ENCODE measurements at regions not wholly inside any gene's neighbourhood (a gene's known extent, or its start where the extent isn't known, plus 50 kb on each side); places are given as distances from the start of the nearest gene placed in this dataset.

GRCh38 chr3:36060950-36061349 is 319.4 kb upstream of the STAC start (continued):
- TF ChIP-seq SMC3 (IDR thresholded peaks at IDR 0.05; ENCODE audit: low read depth, low read length) = no peak
- no peak for TF ChIP-seq MAX (IDR thresholded peaks at IDR 0.05; ENCODE audit: low read depth)
- TF ChIP-seq REST (IDR thresholded peaks at IDR 0.05; ENCODE audit: low read depth, low read length) = no peak
- TF ChIP-seq NFIC (IDR thresholded peaks at IDR 0.05; ENCODE audit: borderline replicate concordance) = peak; percentile 36; the same call in 1 of the 2 replicates

DNA sequence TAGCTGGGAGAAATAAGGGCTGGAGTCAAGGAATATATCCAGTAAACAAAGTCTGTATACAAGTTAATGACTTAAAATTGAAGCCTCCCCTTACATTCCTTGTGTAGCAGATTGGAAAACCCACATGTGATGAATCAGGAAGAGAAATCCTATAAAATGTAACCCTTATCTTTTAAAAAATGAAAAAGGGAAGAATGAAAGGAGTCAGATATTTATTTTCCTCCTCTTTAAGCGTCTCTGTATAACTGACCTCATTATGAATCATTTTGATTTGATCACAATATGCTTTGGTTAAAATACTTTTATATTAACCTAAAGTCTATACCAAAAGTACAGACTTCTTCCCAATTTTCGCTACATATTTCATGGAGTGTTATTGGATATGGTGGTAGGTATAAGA is 316.3 kb upstream of the STAC start:
- H3K4me2 ChIP-seq = no peak overlapping the region
- H3K9me2 ChIP-seq = no peaks in the 10 kb centered on the region
- no peaks in the 10 kb centered on the region for H3K79me2 ChIP-seq (ENCODE audit: insufficient read depth)
- no peak overlapping the region for H3K27ac ChIP-seq (ENCODE audit: low read depth in 2 of 2, low read length in 1 of 2)
- H3K27me3 ChIP-seq (ENCODE audit: insufficient read depth) = no peaks in the 10 kb centered on the region
- 48% methylated on average over 2 of the region's 2 CpGs for WGBS (ENCODE audit: low lambda C conversion rate)
- no peaks in the 10 kb centered on the region for H3K9me3 ChIP-seq
- DNase-seq = no peak
- POLR2A ChIA-PET = no interaction called here
- H3F3A ChIP-seq (replicated peaks; ENCODE audit: insufficient read depth) = peaks cover 4% of the 10 kb centered on the region
- no peaks in the 10 kb centered on the region for H3K36me3 ChIP-seq (replicated peaks in 1 of 2; ENCODE audit: control insufficient read depth in 1 of 2, insufficient read depth in 2 of 2, low read length in 1 of 2)
- no peak overlapping the region for H3K9ac ChIP-seq
- peak overlapping the region; percentile 25; the same call in 1 of the 2 replicates for H2AFZ ChIP-seq (ENCODE audit: low read depth)
- CTCF ChIA-PET = interaction anchor here (0.6 kb wide), 1 partner anchor 150 kb away, joined by 3 read pairs; no protein-coding TSS in a partner anchor
- peaks cover 0 to 9% of the 10 kb centered on the region in 2 experiments; a peak in 2 of 4 replicates for H3K4me1 ChIP-seq (ENCODE audit: control insufficient read depth in 1 of 2, insufficient read depth in 2 of 2, low read depth in 1 of 2, low read length in 1 of 2)
- H4K20me1 ChIP-seq (ENCODE audit: insufficient read depth) = no peaks in the 10 kb centered on the region
- H3K4me3 ChIP-seq (ENCODE audit: low read depth in 2 of 2, low read length in 1 of 2) = no peak overlapping the region
- TF ChIP-seq FOXM1 (IDR thresholded peaks at IDR 0.05; ENCODE audit: low read depth) = no peak
- no peak for TF ChIP-seq PBX3 (IDR thresholded peaks at IDR 0.05)

GRCh38 chr3:36065321-36065720 is 315.0 kb upstream of the STAC start:
- TF ChIP-seq TCF12 (IDR thresholded peaks at IDR 0.05) (no peak), NFIC (IDR thresholded peaks at IDR 0.05; ENCODE audit: borderline replicate concordance) (no peak), USF2 (IDR thresholded peaks at IDR 0.05; ENCODE audit: borderline replicate concordance, low read depth, low read length) (no peak), RXRA (IDR thresholded peaks at IDR 0.05; ENCODE audit: borderline replicate concordance, low read depth) (no peak), FOXJ3 (CRISPR knock-in tag; IDR thresholded peaks at IDR 0.05) (no peak), RFX5 (IDR thresholded peaks at IDR 0.05; ENCODE audit: low read length) (no peak), JUND (IDR thresholded peaks at IDR 0.05) (no peak)
- TF ChIP-seq, protein P1, sequence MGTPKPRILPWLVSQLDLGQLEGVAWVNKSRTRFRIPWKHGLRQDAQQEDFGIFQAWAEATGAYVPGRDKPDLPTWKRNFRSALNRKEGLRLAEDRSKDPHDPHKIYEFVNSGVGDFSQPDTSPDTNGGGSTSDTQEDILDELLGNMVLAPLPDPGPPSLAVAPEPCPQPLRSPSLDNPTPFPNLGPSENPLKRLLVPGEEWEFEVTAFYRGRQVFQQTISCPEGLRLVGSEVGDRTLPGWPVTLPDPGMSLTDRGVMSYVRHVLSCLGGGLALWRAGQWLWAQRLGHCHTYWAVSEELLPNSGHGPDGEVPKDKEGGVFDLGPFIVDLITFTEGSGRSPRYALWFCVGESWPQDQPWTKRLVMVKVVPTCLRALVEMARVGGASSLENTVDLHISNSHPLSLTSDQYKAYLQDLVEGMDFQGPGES (IDR thresholded peaks at IDR 0.05; ENCODE audit: low read depth, low read length) = no peak
- H3K4me3 ChIP-seq (ENCODE audit: low read depth in 2 of 2, low read length in 1 of 2) = no peak overlapping the region
- H3K9me3 ChIP-seq = no peaks in the 10 kb centered on the region
- H3F3A ChIP-seq (replicated peaks; ENCODE audit: insufficient read depth) = peaks cover 4% of the 10 kb centered on the region
- CTCF ChIA-PET = no interaction called here
- no peak overlapping the region for H3K4me2 ChIP-seq
- POLR2A ChIA-PET = no interaction called here
- no peaks in the 10 kb centered on the region for H3K27me3 ChIP-seq (ENCODE audit: insufficient read depth)
- no peak for DNase-seq
- no peaks in the 10 kb centered on the region for H4K20me1 ChIP-seq (ENCODE audit: insufficient read depth)
- H3K27ac ChIP-seq (ENCODE audit: low read depth in 2 of 2, low read length in 1 of 2) = no peak overlapping the region
- H3K4me1 ChIP-seq (ENCODE audit: control insufficient read depth in 1 of 2, insufficient read depth in 2 of 2, low read depth in 1 of 2, low read length in 1 of 2) = peaks cover 0 to 9% of the 10 kb centered on the region in 2 experiments; a peak in 2 of 4 replicates
- no peaks in the 10 kb centered on the region for H3K79me2 ChIP-seq (ENCODE audit: insufficient read depth)
- H3K36me3 ChIP-seq (replicated peaks in 1 of 2; ENCODE audit: control insufficient read depth in 1 of 2, insufficient read depth in 2 of 2, low read length in 1 of 2) = no peaks in the 10 kb centered on the region
- no peak overlapping the region for H3K9ac ChIP-seq
- H3K9me2 ChIP-seq = no peaks in the 10 kb centered on the region
- 80% methylated on average over 2 of the region's 2 CpGs for WGBS (ENCODE audit: low lambda C conversion rate)
- H2AFZ ChIP-seq (ENCODE audit: low read depth) = no peak overlapping the region
